NOMO-1 treated with dmso at 0.1 percent for 144 hours (cell line): ENCODE measurements at regions not wholly inside any gene's neighbourhood (a gene's known extent, or its start where the extent isn't known, plus 50 kb on each side); places are given as distances from the start of the nearest gene placed in this dataset.

Experiments used
- DNase-seq: peaks from one replicate; lab custom pipeline; 2025; ENCODE audit not compliant: unreplicated experiment; lab: John Stamatoyannopoulos, UW

- DNase-seq = no peak
These were observed 392.0 kb downstream of the SPRY1 start for GRCh38 chr4:123788577-123788976.

GRCh38 chr4:123790681-123791080 lies 394.1 kb downstream of the SPRY1 start:
- no peak for DNase-seq

- DNase-seq = no peak
These were observed 405.6 kb downstream of the SPRY1 start for GRCh38 chr4:123802082-123802645.

- no peak for DNase-seq
These were observed 406.3 kb downstream of the SPRY1 start for GRCh38 chr4:123802933-123803332.

- no peak for DNase-seq
These were observed 407.7 kb downstream of the SPRY1 start for GRCh38 chr4:123804196-123804721.

GRCh38 chr4:123806056-123806455 lies 409.5 kb downstream of the SPRY1 start:
- no peak for DNase-seq

- DNase-seq = no peak
These were observed 410.6 kb downstream of the SPRY1 start for GRCh38 chr4:123807187-123807586.

GRCh38 chr4:123807866-123808265 lies 411.3 kb downstream of the SPRY1 start:
- DNase-seq = no peak

GRCh38 chr4:123809864-123810263 lies 413.3 kb downstream of the SPRY1 start:
- DNase-seq = no peak

- DNase-seq = no peak
These were observed 415.4 kb downstream of the SPRY1 start for GRCh38 chr4:123812066-123812390.

- DNase-seq = no peak
These were observed 417.3 kb downstream of the SPRY1 start for GRCh38 chr4:123813901-123814300.

GRCh38 chr4:123816462-123816861 lies 419.9 kb downstream of the SPRY1 start:
- no peak for DNase-seq

GRCh38 chr4:123817025-123817688 lies 420.6 kb downstream of the SPRY1 start:
- DNase-seq = peak; percentile 39

- no peak for DNase-seq
These were observed 422.9 kb downstream of the SPRY1 start for GRCh38 chr4:123819362-123820035.

GRCh38 chr4:123821861-123822260 lies 425.3 kb downstream of the SPRY1 start:
- no peak for DNase-seq

GRCh38 chr4:123822353-123822752 lies 425.8 kb downstream of the SPRY1 start:
- no peak for DNase-seq

- DNase-seq = no peak
These were observed 426.6 kb downstream of the SPRY1 start for GRCh38 chr4:123823244-123823643.

- DNase-seq = no peak
These were observed 427.9 kb downstream of the SPRY1 start for GRCh38 chr4:123824524-123824923.

GRCh38 chr4:123825596-123826291 lies 429.1 kb downstream of the SPRY1 start:
- no peak for DNase-seq

- no peak for DNase-seq
These were observed 430.3 kb downstream of the SPRY1 start for GRCh38 chr4:123826896-123827295.

- DNase-seq = no peak
These were observed 430.9 kb downstream of the SPRY1 start for GRCh38 chr4:123827511-123827910.

GRCh38 chr4:123830930-123831329 lies 434.3 kb downstream of the SPRY1 start:
- DNase-seq = no peak
